HPDE6-E6E7 (cell line): ENCODE measurements at regions not wholly inside any gene's neighbourhood (a gene's known extent, or its start where the extent isn't known, plus 50 kb on each side); places are given as distances from the start of the nearest gene placed in this dataset.
A peak's percentile ranks its signal among the peaks of the same experiment; 100 is the strongest.
"Not testable (repeated sequence)": the region's sequence is repeated elsewhere in the genome, so short reads cannot be mapped to it uniquely, and the experiment has no call there.

Experiments
- DNase-seq: peaks from one replicate; pipeline ENCODE4 v3.0.0; 2011; ENCODE audit warnings: missing footprints; ENCODE audit errors: extremely low spot score

- DNase-seq, result no peak
Observed at GRCh38 chr14:53401646-53402045, 248.5 kb upstream of the DDHD1 start.

- no peak for DNase-seq
Observed at GRCh38 chr14:53399057-53399456, 245.9 kb upstream of the DDHD1 start.

- no peak for DNase-seq
Observed at GRCh38 chr14:53398616-53399015, 245.5 kb upstream of the DDHD1 start.

- not testable (repeated sequence) for DNase-seq
Observed at GRCh38 chr14:53395267-53395666, 242.1 kb upstream of the DDHD1 start.

GRCh38 chr14:53391631-53392285, 238.6 kb upstream of the DDHD1 start:
- DNase-seq, result peak; percentile 54

GRCh38 chr14:53391156-53391555, 238.0 kb upstream of the DDHD1 start:
- DNase-seq, result no peak

- no peak for DNase-seq
Observed at GRCh38 chr14:53390008-53390407, 236.9 kb upstream of the DDHD1 start.

GRCh38 chr14:53389202-53389601, 236.1 kb upstream of the DDHD1 start:
- DNase-seq, result no peak

GRCh38 chr14:53386362-53386761, 233.2 kb upstream of the DDHD1 start:
- no peak for DNase-seq

GRCh38 chr14:53384536-53384935, 231.4 kb upstream of the DDHD1 start:
- DNase-seq, result no peak

GRCh38 chr14:53384073-53384472, 230.9 kb upstream of the DDHD1 start:
- DNase-seq, result peak; percentile 22

- no peak for DNase-seq
Observed at GRCh38 chr14:53381895-53382294, 228.8 kb upstream of the DDHD1 start.

GRCh38 chr14:53380867-53381225, 227.7 kb upstream of the DDHD1 start:
- no peak for DNase-seq

- no peak for DNase-seq
Observed at GRCh38 chr14:53380052-53380866, 227.1 kb upstream of the DDHD1 start.

- no peak for DNase-seq
Observed at GRCh38 chr14:53378142-53378541, 225.0 kb upstream of the DDHD1 start.

GRCh38 chr14:53376064-53376463, 222.9 kb upstream of the DDHD1 start:
- DNase-seq, result no peak

GRCh38 chr14:53375599-53375998, 222.5 kb upstream of the DDHD1 start:
- no peak for DNase-seq

- DNase-seq, result no peak
Observed at GRCh38 chr14:53368711-53369201, 215.6 kb upstream of the DDHD1 start.

- DNase-seq, result no peak
Observed at GRCh38 chr14:53368066-53368465, 214.9 kb upstream of the DDHD1 start.

- no peak for DNase-seq
Observed at GRCh38 chr14:53367644-53368026, 214.5 kb upstream of the DDHD1 start.

GRCh38 chr14:53365486-53366130, 212.5 kb upstream of the DDHD1 start:
- DNase-seq, result no peak

- DNase-seq, result not testable (repeated sequence)
Observed at GRCh38 chr14:53362916-53363315, 209.8 kb upstream of the DDHD1 start.

- DNase-seq, result no peak
Observed at GRCh38 chr14:53360829-53361228, 207.7 kb upstream of the DDHD1 start.
